GM12878 (cell line): ENCODE measurements at regions not wholly inside any gene's neighbourhood (a gene's known extent, or its start where the extent isn't known, plus 50 kb on each side); places are given as distances from the start of the nearest gene placed in this dataset.

ENCODE experiments used
- CTCF ChIP-seq, 3 experiments: IDR thresholded peaks in 2 of 3; conservative IDR thresholded peaks in 1 of 3; 2 replicates each; pipeline ENCODE4 v1.5.1; 2011; ENCODE audit warnings: low read depth in 3 of 3, low read length in 3 of 3, mild to moderate bottlenecking in 3 of 3, control low read depth in 2 of 3, moderate library complexity in 2 of 3, inconsistent platforms in 1 of 3, mixed read lengths in 1 of 3; ENCODE audit not compliant: control insufficient read depth in 2 of 3, insufficient read depth in 1 of 3; ENCODE audit errors: extremely low read depth in 1 of 3
- NFYB ChIP-seq: IDR thresholded peaks from 2 replicates; pipeline ENCODE4 v1.6.1; 2011; ENCODE audit warnings: low read depth, mild to moderate bottlenecking, low read length, improper control_type of control experiment, moderate library complexity; ENCODE audit not compliant: insufficient read depth

DNA sequence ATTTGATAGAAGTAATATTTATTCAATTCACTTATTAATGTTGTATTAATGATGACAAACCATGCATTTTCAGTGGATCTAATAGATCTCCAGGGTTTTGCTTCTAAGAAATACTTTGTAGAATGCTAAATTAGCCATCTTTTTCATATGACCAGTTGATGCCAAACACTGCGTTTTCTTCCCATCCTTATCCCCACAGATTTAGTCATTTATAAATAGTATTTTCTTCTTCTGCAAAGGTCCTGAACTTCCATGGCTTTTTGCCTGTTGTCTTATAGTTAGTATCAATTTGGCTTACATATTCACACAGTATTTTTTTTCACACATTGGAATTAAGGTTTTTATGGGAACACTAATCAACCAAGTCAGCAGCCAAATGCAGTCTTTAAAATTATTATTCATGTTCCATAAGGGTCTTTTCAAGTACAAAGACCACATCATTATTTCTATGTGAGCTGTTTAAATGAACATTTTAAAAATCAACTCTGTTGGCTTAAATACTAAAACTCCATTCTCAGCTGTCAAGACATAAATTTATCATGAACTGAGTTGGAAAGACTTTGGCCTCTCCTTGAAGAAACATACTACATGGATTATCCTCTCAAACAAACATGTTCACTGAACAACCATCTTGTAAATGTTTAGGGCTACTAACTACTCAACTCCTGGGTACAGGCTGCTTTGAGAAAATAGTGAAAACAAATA lies 1278.4 kb upstream of the FLRT2 start:
- TF ChIP-seq CTCF (IDR thresholded peaks at IDR 0.05 in 2 of 3, conservative IDR thresholded peaks at IDR 0.05 in 1 of 3; ENCODE audit: control insufficient read depth in 2 of 3, extremely low read depth in 1 of 3, insufficient read depth in 1 of 3, low read depth in 3 of 3, low read length in 3 of 3) (no peak), NFYB (no peak)
